PC-9 (cell line): ENCODE measurements at regions not wholly inside any gene's neighbourhood (a gene's known extent, or its start where the extent isn't known, plus 50 kb on each side); places are given as distances from the start of the nearest gene placed in this dataset.

ENCODE experiments used
- EZH2 ChIP-seq: fragments of 200-600 bp; sonication (generic); IDR thresholded peaks from 2 replicates; pipeline ENCODE4 v1.8.0; 2017; ENCODE audit warnings: antibody characterized with exemption, low read depth
- TF ChIP-seq, protein P1 (sequence below): fragments of 200-600 bp; sonication (generic); conservative IDR thresholded peaks from 2 replicates; pipeline ENCODE4 v1.6.1; 2017; ENCODE audit warnings: mixed run types, antibody characterized with exemption, mild to moderate bottlenecking, moderate library complexity

DNA sequence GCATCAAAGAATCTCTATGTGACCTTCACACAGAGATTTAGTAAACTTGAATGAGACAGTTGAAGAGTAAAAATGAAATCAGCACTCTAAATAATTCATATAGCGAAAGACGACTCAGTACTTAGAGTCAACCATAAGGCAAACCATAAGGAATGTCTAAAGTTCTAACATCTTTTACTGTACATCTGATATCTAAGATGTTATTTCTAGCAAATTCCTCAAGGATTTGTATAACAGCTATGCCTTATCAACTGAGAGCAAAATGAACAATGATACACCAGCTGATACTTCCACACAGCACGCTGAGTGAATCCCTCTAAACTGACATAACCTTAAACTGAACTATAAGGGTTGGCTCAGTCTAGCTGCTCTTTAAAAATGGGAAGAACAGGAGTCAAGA is 760.3 kb downstream of the EFNA5 start:
- TF ChIP-seq, protein P1, sequence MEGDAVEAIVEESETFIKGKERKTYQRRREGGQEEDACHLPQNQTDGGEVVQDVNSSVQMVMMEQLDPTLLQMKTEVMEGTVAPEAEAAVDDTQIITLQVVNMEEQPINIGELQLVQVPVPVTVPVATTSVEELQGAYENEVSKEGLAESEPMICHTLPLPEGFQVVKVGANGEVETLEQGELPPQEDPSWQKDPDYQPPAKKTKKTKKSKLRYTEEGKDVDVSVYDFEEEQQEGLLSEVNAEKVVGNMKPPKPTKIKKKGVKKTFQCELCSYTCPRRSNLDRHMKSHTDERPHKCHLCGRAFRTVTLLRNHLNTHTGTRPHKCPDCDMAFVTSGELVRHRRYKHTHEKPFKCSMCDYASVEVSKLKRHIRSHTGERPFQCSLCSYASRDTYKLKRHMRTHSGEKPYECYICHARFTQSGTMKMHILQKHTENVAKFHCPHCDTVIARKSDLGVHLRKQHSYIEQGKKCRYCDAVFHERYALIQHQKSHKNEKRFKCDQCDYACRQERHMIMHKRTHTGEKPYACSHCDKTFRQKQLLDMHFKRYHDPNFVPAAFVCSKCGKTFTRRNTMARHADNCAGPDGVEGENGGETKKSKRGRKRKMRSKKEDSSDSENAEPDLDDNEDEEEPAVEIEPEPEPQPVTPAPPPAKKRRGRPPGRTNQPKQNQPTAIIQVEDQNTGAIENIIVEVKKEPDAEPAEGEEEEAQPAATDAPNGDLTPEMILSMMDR: no peak
- TF ChIP-seq EZH2: no peak
